Glomerular endothelial cell (primary cell): ENCODE measurements at regions not wholly inside any gene's neighbourhood (a gene's known extent, or its start where the extent isn't known, plus 50 kb on each side); places are given as distances from the start of the nearest gene placed in this dataset.

Experiments used
- DNase-seq: peaks from one replicate; pipeline ENCODE4 v3.0.0-alpha.2; 2011; ENCODE audit warnings: low read depth, low spot score; ENCODE audit errors: extremely low read depth

GRCh38 chr2:18427762-18428161, 132.7 kb downstream of the RDH14 start:
- no peak for DNase-seq

GRCh38 chr2:18426174-18426573, 134.3 kb downstream of the RDH14 start:
- DNase-seq = no peak

- no peak for DNase-seq
Observed at GRCh38 chr2:18425210-18425703, 135.2 kb downstream of the RDH14 start.

GRCh38 chr2:18423636-18424035, 136.8 kb downstream of the RDH14 start:
- DNase-seq = no peak

GRCh38 chr2:18422432-18423165, 137.9 kb downstream of the RDH14 start:
- DNase-seq = no peak

- DNase-seq = peak; percentile 42
Observed at GRCh38 chr2:18413676-18414396, 146.6 kb downstream of the RDH14 start.

- DNase-seq = no peak
Observed at GRCh38 chr2:18412980-18413675, 147.3 kb downstream of the RDH14 start.

GRCh38 chr2:18411626-18412025, 148.8 kb downstream of the RDH14 start:
- no peak for DNase-seq

- DNase-seq = no peak
Observed at GRCh38 chr2:18410543-18410942, 149.9 kb downstream of the RDH14 start.

GRCh38 chr2:18408638-18409037, 151.8 kb downstream of the RDH14 start:
- DNase-seq = no peak

GRCh38 chr2:18406219-18406618, 154.2 kb downstream of the RDH14 start:
- no peak for DNase-seq

- no peak for DNase-seq
Observed at GRCh38 chr2:18404708-18405107, 155.7 kb downstream of the RDH14 start.

GRCh38 chr2:18403921-18404522, 156.4 kb downstream of the RDH14 start:
- no peak for DNase-seq

GRCh38 chr2:18402831-18403230, 157.6 kb downstream of the RDH14 start:
- DNase-seq = no peak

GRCh38 chr2:18401471-18401870, 159.0 kb downstream of the RDH14 start:
- DNase-seq = no peak

- DNase-seq = no peak
Observed at GRCh38 chr2:18399601-18400000, 160.9 kb downstream of the RDH14 start.

GRCh38 chr2:18398833-18399232, 161.6 kb downstream of the RDH14 start:
- DNase-seq = no peak

GRCh38 chr2:18396329-18397010, 164.0 kb downstream of the RDH14 start:
- DNase-seq = no peak

GRCh38 chr2:18395555-18395954, 164.9 kb downstream of the RDH14 start:
- no peak for DNase-seq

- DNase-seq = peak; percentile 56
Observed at GRCh38 chr2:18387441-18388206, 172.8 kb downstream of the RDH14 start.
